Colonic mucosa (tissue), 4 donors: ENCODE measurements at regions not wholly inside any gene's neighbourhood (a gene's known extent, or its start where the extent isn't known, plus 50 kb on each side); places are given as distances from the start of the nearest gene placed in this dataset.

ENCODE experiments used
- DNase-seq: peaks from one replicate; pipeline ENCODE4 v3.0.0-alpha.2; 2020
- H3K27ac ChIP-seq: fragments of 200-600 bp; one replicate; pipeline ENCODE4 v1.8.0; 2021
- H3K27me3 ChIP-seq: fragments of 200-600 bp; one replicate; pipeline ENCODE4 v1.8.0; 2021
- H3K36me3 ChIP-seq: fragments of 200-600 bp; one replicate; pipeline ENCODE4 v1.8.0; 2021
- H3K4me1 ChIP-seq: fragments of 200-600 bp; one replicate; pipeline ENCODE4 v1.8.0; 2021; ENCODE audit warnings: mild to moderate bottlenecking
- H3K4me3 ChIP-seq: fragments of 200-600 bp; one replicate; pipeline ENCODE4 v1.8.0; 2021
- H3K9ac ChIP-seq, 2 donors: one replicate each; pipeline ENCODE4 v1.7.0; 2013; ENCODE audit warnings: control low read depth in 2 of 2, low read depth in 2 of 2, low read length in 2 of 2
- H3K9me3 ChIP-seq: fragments of 200-600 bp; one replicate; pipeline ENCODE4 v1.8.0; 2021
- CTCF ChIP-seq: fragments of 200-600 bp; IDR thresholded peaks from one replicate; pipeline ENCODE4 v1.8.0; 2022; ENCODE audit warnings: antibody characterized with exemption, mild to moderate bottlenecking
- intact Hi-C: fragments of 100-400 bp; cut with DNase I; formaldehyde crosslinking; loops from one replicate; pipeline ENCODE4 v1.14.1; 2022
- donor health status: healthy.
- donor health status: DM: no; HTN: no; CAD: no.
- donor health status: DM: no; HTN: no; CAD: no.

- Histone ChIP-seq H3K36me3 (no peaks in the 10 kb centered on the region), H3K4me1 (no peaks in the 10 kb centered on the region), H3K9me3 (no peaks in the 10 kb centered on the region), H3K27me3 (no peaks in the 10 kb centered on the region), H3K4me3 (no peak overlapping the region), H3K27ac (no peak overlapping the region), H3K9ac (no peak overlapping the region)
- no peak for DNase-seq
- no peak for TF ChIP-seq CTCF
- intact Hi-C loops, result no loop called here
Observed at GRCh38 chr16:11464241-11464640, 119.0 kb downstream of the RMI2 start.

GRCh38 chr16:11465675-11466074 is 120.4 kb downstream of the RMI2 start:
- no peaks in the 10 kb centered on the region for H3K4me1 ChIP-seq
- H3K9ac ChIP-seq, result no peak overlapping the region
- no peaks in the 10 kb centered on the region for H3K9me3 ChIP-seq
- H3K4me3 ChIP-seq, result no peak overlapping the region
- no peak for DNase-seq
- no peaks in the 10 kb centered on the region for H3K36me3 ChIP-seq
- intact Hi-C loops, result no loop called here
- no peak overlapping the region for H3K27ac ChIP-seq
- no peak for TF ChIP-seq CTCF
- no peaks in the 10 kb centered on the region for H3K27me3 ChIP-seq

GRCh38 chr16:11470676-11471415 is 115.9 kb downstream of the LITAF start:
- no peaks in the 10 kb centered on the region for H3K36me3 ChIP-seq
- intact Hi-C loops, result no loop called here
- DNase-seq, result no peak

GRCh38 chr16:11471548-11471947 is 115.2 kb downstream of the LITAF start:
- Histone ChIP-seq H3K27ac (no peak overlapping the region), H3K4me3 (no peak overlapping the region), H3K4me1 (no peaks in the 10 kb centered on the region), H3K36me3 (no peaks in the 10 kb centered on the region), H3K27me3 (no peaks in the 10 kb centered on the region), H3K9ac (no peak overlapping the region), H3K9me3 (no peaks in the 10 kb centered on the region)
- intact Hi-C loops, result no loop called here
- DNase-seq, result no peak
- TF ChIP-seq CTCF, result no peak

More at GRCh38 chr16:11470676-11471415, 115.9 kb downstream of the LITAF start:
- Histone ChIP-seq H3K27ac (no peak overlapping the region), H3K4me3 (no peak overlapping the region), H3K9ac (no peak overlapping the region), H3K9me3 (no peaks in the 10 kb centered on the region), H3K4me1 (no peaks in the 10 kb centered on the region), H3K27me3 (no peaks in the 10 kb centered on the region)
- TF ChIP-seq CTCF, result no peak

GRCh38 chr16:11472410-11472809 is 114.3 kb downstream of the LITAF start:
- Histone ChIP-seq H3K9me3 (no peaks in the 10 kb centered on the region), H3K4me3 (no peak overlapping the region), H3K4me1 (no peaks in the 10 kb centered on the region), H3K27ac (no peak overlapping the region), H3K27me3 (no peaks in the 10 kb centered on the region), H3K9ac (no peak overlapping the region), H3K36me3 (no peaks in the 10 kb centered on the region)
- no peak for TF ChIP-seq CTCF
- intact Hi-C loops, result no loop called here
- DNase-seq, result no peak
